Prostate gland (tissue), 2 donors: ENCODE measurements at regions not wholly inside any gene's neighbourhood (a gene's known extent, or its start where the extent isn't known, plus 50 kb on each side); places are given as distances from the start of the nearest gene placed in this dataset.

Source experiments
- DNase-seq: peaks from one replicate; pipeline ENCODE4 v3.0.0-alpha.2; 2019; ENCODE audit warnings: low spot score
- H3K27ac ChIP-seq, 2 donors: fragments of 200-600 bp; sonication (generic); 2 replicates each; pipeline ENCODE4 v1.5.1; 2017 to 2019
- H3K27me3 ChIP-seq: fragments of 200-600 bp; sonication (generic); replicated peaks from 2 replicates; pipeline ENCODE4 v1.5.1; 2019; ENCODE audit not compliant: insufficient read depth
- H3K36me3 ChIP-seq, 2 donors: fragments of 200-600 bp; sonication (generic); 1 replicate in 1 of 2; 2 replicates in 1 of 2; pipeline versions ENCODE4 v1.5.1 to v1.8.1; 2017 to 2019
- H3K4me1 ChIP-seq: fragments of 200-600 bp; sonication (generic); replicated peaks from 2 replicates; pipeline ENCODE4 v1.5.1; 2019
- H3K4me3 ChIP-seq, 2 donors: fragments of 200-600 bp; sonication (generic); 2 replicates each; pipeline ENCODE4 v1.5.1; 2017 to 2019
- H3K9me3 ChIP-seq: fragments of 200-600 bp; sonication (generic); 2 replicates; pipeline ENCODE4 v1.5.1; 2017
- POLR2A ChIP-seq: fragments of 450-650 bp; IDR thresholded peaks from one replicate; pipeline ENCODE4 v1.6.1; 2016; ENCODE audit warnings: antibody characterized with exemption, mild to moderate bottlenecking
- POLR2AphosphoS5 ChIP-seq: sonication (generic); formaldehyde crosslinking; IDR thresholded peaks from one replicate; pipeline ENCODE4 v1.6.1; 2017; ENCODE audit warnings: antibody characterized with exemption
- WGBS: methylation state at CpG from one replicate; pipeline ENCODE4 v1.1.5; 2018; 5-methylcytosine and 5-hydroxymethylcytosine counted together
- intact Hi-C: fragments of 100-400 bp; cut with DNase I; formaldehyde crosslinking; loops from one replicate; pipeline ENCODE4 v1.14.2; 2022
- TF ChIP-seq, protein P1 (sequence below), 4 experiments: fragments of 200-600 bp in 2 of 4; fragments of 450-650 bp in 2 of 4; sonication (generic) in 2 of 4; IDR thresholded peaks; 1 replicate in 3 of 4; 2 replicates in 1 of 4; pipeline ENCODE4 v1.5.1; 2016 to 2019; ENCODE audit warnings: antibody characterized with exemption in 4 of 4, mild to moderate bottlenecking in 2 of 4, moderate library complexity in 2 of 4

DNA sequence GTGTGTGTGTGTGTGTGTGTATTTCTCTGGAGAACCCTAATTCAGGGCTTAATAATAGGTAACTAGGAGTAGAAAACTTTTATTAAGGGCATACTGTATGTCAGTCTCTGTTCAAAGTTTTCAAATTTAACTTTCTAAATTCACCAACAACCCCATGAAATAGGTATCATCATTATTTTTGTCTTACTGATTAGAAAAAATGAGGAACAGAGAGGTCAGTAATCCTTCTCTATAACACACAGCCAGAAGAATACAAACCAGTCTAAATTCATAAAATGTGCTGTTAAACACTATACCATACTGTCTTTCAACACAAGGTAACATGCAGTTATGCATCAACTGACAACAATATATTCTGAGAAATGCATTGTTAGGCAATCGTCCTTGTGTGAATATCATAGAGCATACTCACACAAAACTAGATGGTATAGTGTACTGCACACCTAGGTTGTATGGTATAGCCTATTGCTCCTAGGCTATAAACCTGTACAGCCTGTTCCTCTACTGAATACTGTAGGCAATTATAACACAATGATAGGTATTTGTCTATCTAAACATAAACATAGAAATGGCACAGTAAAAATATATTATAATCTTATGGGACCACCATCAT, 143.1 kb downstream of the PTH2R start:
- Histone ChIP-seq H3K36me3 (no peaks in the 10 kb centered on the region), H3K4me3 (no peak overlapping the region), H3K9me3 (no peaks in the 10 kb centered on the region), H3K4me1 (no peaks in the 10 kb centered on the region), H3K27ac (no peak overlapping the region), H3K27me3 (no peaks in the 10 kb centered on the region)
- 68% methylated on average over 1 of the region's 1 CpG for WGBS
- no peak for DNase-seq
- no peak for TF ChIP-seq POLR2AphosphoS5
- TF ChIP-seq, protein P1, sequence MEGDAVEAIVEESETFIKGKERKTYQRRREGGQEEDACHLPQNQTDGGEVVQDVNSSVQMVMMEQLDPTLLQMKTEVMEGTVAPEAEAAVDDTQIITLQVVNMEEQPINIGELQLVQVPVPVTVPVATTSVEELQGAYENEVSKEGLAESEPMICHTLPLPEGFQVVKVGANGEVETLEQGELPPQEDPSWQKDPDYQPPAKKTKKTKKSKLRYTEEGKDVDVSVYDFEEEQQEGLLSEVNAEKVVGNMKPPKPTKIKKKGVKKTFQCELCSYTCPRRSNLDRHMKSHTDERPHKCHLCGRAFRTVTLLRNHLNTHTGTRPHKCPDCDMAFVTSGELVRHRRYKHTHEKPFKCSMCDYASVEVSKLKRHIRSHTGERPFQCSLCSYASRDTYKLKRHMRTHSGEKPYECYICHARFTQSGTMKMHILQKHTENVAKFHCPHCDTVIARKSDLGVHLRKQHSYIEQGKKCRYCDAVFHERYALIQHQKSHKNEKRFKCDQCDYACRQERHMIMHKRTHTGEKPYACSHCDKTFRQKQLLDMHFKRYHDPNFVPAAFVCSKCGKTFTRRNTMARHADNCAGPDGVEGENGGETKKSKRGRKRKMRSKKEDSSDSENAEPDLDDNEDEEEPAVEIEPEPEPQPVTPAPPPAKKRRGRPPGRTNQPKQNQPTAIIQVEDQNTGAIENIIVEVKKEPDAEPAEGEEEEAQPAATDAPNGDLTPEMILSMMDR (IDR thresholded peaks at IDR 0.05): no peak
- no peak for TF ChIP-seq POLR2A
- intact Hi-C loops: no loop called here

DNA sequence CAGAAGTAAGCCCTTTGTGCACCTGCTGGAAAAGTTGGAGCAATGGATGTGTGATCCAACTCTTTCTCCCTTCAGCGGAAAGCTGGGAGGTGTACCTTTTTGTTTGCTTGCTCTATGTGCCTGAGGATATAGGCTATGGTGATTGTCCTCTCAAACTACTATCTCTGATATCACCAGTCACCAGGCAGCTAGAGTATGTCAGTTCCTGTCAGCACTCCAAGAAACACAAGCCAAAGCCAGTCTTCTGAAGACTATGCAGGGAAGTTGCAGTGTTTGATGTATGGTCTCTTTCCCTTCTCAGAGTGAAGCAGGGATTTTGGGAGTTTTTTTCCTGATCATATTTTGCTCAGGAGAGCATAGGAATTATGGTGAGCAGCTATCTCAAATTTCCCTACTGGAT, 146.4 kb downstream of the PTH2R start:
- WGBS: 94% methylated on average over 1 of the region's 1 CpG
- DNase-seq: no peak
- intact Hi-C loops: no loop called here
- Histone ChIP-seq H3K27me3 (no peaks in the 10 kb centered on the region), H3K4me3 (no peak overlapping the region), H3K9me3 (no peaks in the 10 kb centered on the region), H3K27ac (no peak overlapping the region), H3K36me3 (no peaks in the 10 kb centered on the region), H3K4me1 (no peaks in the 10 kb centered on the region)
- TF ChIP-seq, protein P1 (IDR thresholded peaks at IDR 0.05): no peak
- TF ChIP-seq POLR2AphosphoS5: no peak
- TF ChIP-seq POLR2A: no peak

DNA sequence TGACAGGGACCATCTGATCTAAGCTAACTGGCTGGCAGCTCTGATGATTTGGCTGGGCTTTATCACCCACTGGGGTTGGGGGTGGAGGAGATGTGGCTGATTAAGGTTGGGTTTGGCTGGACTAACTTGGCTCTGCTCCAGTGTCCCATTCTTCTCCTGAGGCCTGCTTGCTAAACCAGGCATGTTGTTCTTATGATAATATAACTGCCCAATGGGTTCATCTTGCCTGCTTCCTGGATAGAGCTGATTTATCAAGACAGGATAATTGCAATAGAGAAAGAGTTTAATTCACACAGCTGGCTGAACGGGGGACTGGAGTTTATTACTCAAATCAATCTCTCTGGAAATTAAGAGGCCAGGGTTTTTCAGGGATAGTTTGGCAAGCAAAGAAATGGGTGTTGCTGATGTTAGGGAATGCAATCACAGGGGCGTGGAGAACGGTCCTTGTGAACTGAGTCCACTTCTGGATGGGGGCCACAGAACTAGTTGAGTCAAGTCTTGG, 150.4 kb downstream of the PTH2R start:
- DNase-seq: no peak
- intact Hi-C loops: no loop called here
- H3K36me3 ChIP-seq: no peaks in the 10 kb centered on the region
- no peak overlapping the region for H3K27ac ChIP-seq
- TF ChIP-seq, protein P1 (IDR thresholded peaks at IDR 0.05): no peak
- TF ChIP-seq POLR2A (no peak), POLR2AphosphoS5 (no peak)
- H3K9me3 ChIP-seq: no peaks in the 10 kb centered on the region
- WGBS: 13% methylated on average over 3 of the region's 3 CpGs
- no peaks in the 10 kb centered on the region for H3K27me3 ChIP-seq
- no peak overlapping the region for H3K4me3 ChIP-seq
- H3K4me1 ChIP-seq: no peaks in the 10 kb centered on the region

DNA sequence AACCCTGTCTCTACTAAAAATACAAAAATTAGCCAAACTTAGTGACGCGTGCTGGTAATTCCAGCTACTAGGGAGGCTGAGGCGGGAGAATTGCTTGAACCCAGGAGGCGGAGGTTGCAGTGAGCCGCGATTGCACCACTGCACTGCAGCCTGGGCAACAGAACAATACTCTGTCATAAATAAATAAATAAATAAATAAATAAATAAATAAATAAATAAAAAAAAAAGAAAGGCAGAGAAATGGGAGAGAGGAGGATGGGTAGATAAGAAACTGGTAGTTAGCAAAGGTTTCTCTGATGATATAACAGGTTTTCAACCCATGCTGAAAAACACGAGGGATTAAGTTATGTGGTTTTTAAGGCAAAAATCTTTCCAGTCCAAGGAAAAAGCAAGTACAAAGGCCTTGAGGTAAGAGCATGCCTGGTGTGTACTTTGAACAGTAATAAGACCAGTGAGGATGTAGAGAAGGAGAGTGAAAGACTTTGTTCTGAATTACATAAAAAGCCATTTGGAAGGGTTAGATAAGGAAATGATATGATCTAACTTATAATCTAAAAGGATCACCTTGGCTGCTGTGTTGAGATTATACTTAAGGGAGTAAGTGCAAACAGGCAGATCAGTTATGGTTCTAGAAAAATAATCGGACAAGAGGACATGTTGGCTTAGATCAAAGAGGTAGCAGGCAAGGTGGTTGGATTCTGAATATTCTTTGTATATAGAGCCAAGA, 159.3 kb downstream of the PTH2R start:
- Histone ChIP-seq H3K36me3 (no peaks in the 10 kb centered on the region), H3K4me1 (no peaks in the 10 kb centered on the region), H3K27ac (no peak overlapping the region), H3K27me3 (no peaks in the 10 kb centered on the region), H3K4me3 (no peak overlapping the region), H3K9me3 (no peaks in the 10 kb centered on the region)
- no peak for DNase-seq
- WGBS: 93% methylated on average over 8 of the region's 8 CpGs
- TF ChIP-seq POLR2A: no peak
- TF ChIP-seq, protein P1 (IDR thresholded peaks at IDR 0.05): no peak
- no peak for TF ChIP-seq POLR2AphosphoS5
- intact Hi-C loops: no loop called here

DNA sequence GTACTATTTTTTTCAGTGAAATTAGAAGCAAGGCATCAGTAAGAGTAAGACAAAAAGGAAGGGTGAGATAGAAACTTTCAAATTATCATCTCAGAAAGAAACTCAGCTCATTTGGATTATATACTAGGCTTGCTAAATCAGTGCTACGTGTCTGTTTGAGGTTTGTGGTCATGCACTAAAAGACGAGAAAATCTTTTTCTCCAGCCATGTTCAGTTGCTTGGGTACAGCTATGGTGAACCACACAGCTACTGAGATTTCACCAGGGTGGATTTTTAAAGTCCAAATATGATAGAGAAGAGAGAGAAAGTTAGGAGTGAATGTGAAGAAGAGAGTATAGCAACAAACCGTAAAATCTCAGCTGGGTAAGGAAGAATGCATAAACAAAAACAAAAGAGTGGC, 161.6 kb downstream of the PTH2R start:
- TF ChIP-seq POLR2A (no peak), POLR2AphosphoS5 (no peak)
- TF ChIP-seq, protein P1 (IDR thresholded peaks at IDR 0.05): no peak
- intact Hi-C loops: no loop called here
- no peaks in the 10 kb centered on the region for H3K4me1 ChIP-seq
- H3K27me3 ChIP-seq: no peaks in the 10 kb centered on the region
- no peak for DNase-seq
- H3K36me3 ChIP-seq: no peaks in the 10 kb centered on the region
- no peaks in the 10 kb centered on the region for H3K9me3 ChIP-seq
- WGBS: 88% methylated on average over 3 of the region's 3 CpGs
- H3K27ac ChIP-seq: no peak overlapping the region
- H3K4me3 ChIP-seq: no peak overlapping the region
